ENCODE measurements at regions not wholly inside any gene's neighbourhood (a gene's known extent, or its start where the extent isn't known, plus 50 kb on each side); places are given as distances from the start of the nearest gene placed in this dataset.

- Histone ChIP-seq H3K27me3 (replicated peaks in 1 of 4; ENCODE audit: control insufficient read depth in 3 of 4, extremely low read depth in 1 of 4, insufficient read depth in 3 of 4, low read length in 3 of 4) (no peaks in the 10 kb centered on the region), H3K9me3 (ENCODE audit: insufficient read depth in 2 of 2, low read depth in 1 of 2, low read length in 1 of 2) (no peaks in the 10 kb centered on the region), H4K5ac (ENCODE audit: insufficient read length, low read depth, low read length) (no peak overlapping the region), H2BK12ac (ENCODE audit: low read depth, low read length) (no peak overlapping the region), H3K4me3 (ENCODE audit: extremely low read depth in 1 of 4, insufficient read depth in 2 of 4, low read depth in 3 of 4, low read length in 4 of 4) (no peak overlapping the region), H3K4me1 (replicated peaks in 1 of 4; ENCODE audit: control insufficient read depth in 3 of 4, insufficient read depth in 4 of 4, low read length in 3 of 4) (peaks cover 0 to 10% (median 0%) of the 10 kb centered on the region in 4 experiments; a peak in 3 of 7 replicates), H3K9ac (replicated peaks in 1 of 4; ENCODE audit: extremely low read depth in 1 of 4, low read depth in 3 of 4, low read length in 3 of 4) (no peak overlapping the region), H2BK5ac (ENCODE audit: low read depth, low read length) (no peak overlapping the region), H3K4me2 (ENCODE audit: insufficient read depth in 1 of 2, low read depth in 2 of 2, low read length in 2 of 2) (no peak overlapping the region), H2AFZ (ENCODE audit: low read length) (no peak overlapping the region), H2BK120ac (replicated peaks; ENCODE audit: low read depth, low read length) (no peak overlapping the region), H3K79me1 (ENCODE audit: low read depth, low read length) (no peaks in the 10 kb centered on the region), H2AK5ac (ENCODE audit: low read depth, low read length) (no peak overlapping the region), H3K79me2 (ENCODE audit: control insufficient read depth in 1 of 2, insufficient read depth in 2 of 2, low read length in 2 of 2) (no peaks in the 10 kb centered on the region), H4K91ac (replicated peaks; ENCODE audit: insufficient read length, low read length) (no peak overlapping the region), H3K14ac (ENCODE audit: insufficient read length) (no peak overlapping the region), H3K4ac (replicated peaks; ENCODE audit: insufficient read length, low read depth, low read length) (no peak overlapping the region), H3K18ac (ENCODE audit: extremely low read depth, low read length) (no peak overlapping the region), H4K20me1 (replicated peaks in 1 of 2; ENCODE audit: control insufficient read depth in 1 of 2, insufficient read depth in 2 of 2, low read length in 2 of 2) (no peaks in the 10 kb centered on the region), H2BK15ac (ENCODE audit: low read length) (no peak overlapping the region), H4K8ac (ENCODE audit: extremely low read depth, insufficient read depth, low read length) (no peak overlapping the region), H3K23me2 (ENCODE audit: low read depth, low read length) (no peaks in the 10 kb centered on the region), H2BK20ac (ENCODE audit: low read length) (no peak overlapping the region), H3K27ac (ENCODE audit: low read depth, low read length) (no peak overlapping the region), H3K56ac (replicated peaks; ENCODE audit: insufficient read length, low read depth, low read length) (no peak overlapping the region), H3K23ac (ENCODE audit: insufficient read length) (no peak overlapping the region), H3K36me3 (ENCODE audit: control insufficient read depth in 2 of 4, insufficient read depth in 4 of 4, low read length in 3 of 4) (no peaks in the 10 kb centered on the region)
- DNase-seq (ENCODE audit: low read depth in 1 of 2, low spot score in 2 of 2) (no peak), FAIRE-seq (no peak)
- ChIA-PET POLR2A (ENCODE audit: partially characterized antibody) (no interaction called here), CTCF (ENCODE audit: partially characterized antibody) (interaction anchor here (1.4 kb wide), 1 partner anchor 21 kb away, joined by 3 read pairs; no protein-coding TSS in a partner anchor)
- WGBS, 2 experiments (ENCODE audit: extremely low coverage in 1 of 2, insufficient coverage in 1 of 2, insufficient read length in 1 of 2, insufficient replicate concordance in 2 of 2, low coverage in 1 of 2, low lambda C conversion rate in 2 of 2, missing lambda C conversion rate in 1 of 2): 79% methylated on average over 1 of the region's 1 CpG; no CpG with 5 or more reads in 1 of the 2 experiments
- TF ChIP-seq RBBP5 (IDR thresholded peaks at IDR 0.05; ENCODE audit: borderline replicate concordance, low read depth, low read length) (no peak), MAX (IDR thresholded peaks at IDR 0.05) (no peak), E2F6 (IDR thresholded peaks at IDR 0.05) (no peak), BACH1 (IDR thresholded peaks at IDR 0.05; ENCODE audit: low read length) (no peak), GABPA (IDR thresholded peaks at IDR 0.05; ENCODE audit: borderline replicate concordance, insufficient read depth, low read length) (no peak), SRF (IDR thresholded peaks at IDR 0.05; ENCODE audit: low read depth, low read length) (no peak), CEBPB (IDR thresholded peaks at IDR 0.05; ENCODE audit: low read depth, low read length) (no peak), RXRA (IDR thresholded peaks at IDR 0.05; ENCODE audit: insufficient read depth, low read depth, low read length) (no peak), CBX5 (IDR thresholded peaks at IDR 0.05; ENCODE audit: low read depth, low read length) (no peak), EGR1 (IDR thresholded peaks at IDR 0.05; ENCODE audit: borderline replicate concordance, low read depth, low read length) (no peak), JUND (IDR thresholded peaks at IDR 0.05; ENCODE audit: low read length) (no peak), POLR2A (IDR thresholded peaks at IDR 0.05; ENCODE audit: control extremely low read depth in 1 of 2, low read depth in 2 of 2, low read length in 2 of 2) (no peak), NANOG (IDR thresholded peaks at IDR 0.05; ENCODE audit: insufficient read depth, low read depth, low read length, poor library complexity, severe bottlenecking) (no peak)
Observed at GRCh38 chr11:112614605-112615004, 346.6 kb upstream of the NCAM1 start.

All from H1 (cell line).